Liver (tissue), 3 donors: ENCODE measurements at regions not wholly inside any gene's neighbourhood (a gene's known extent, or its start where the extent isn't known, plus 50 kb on each side); places are given as distances from the start of the nearest gene placed in this dataset.

Experiments
- ATF3 ChIP-seq: IDR thresholded peaks from 2 replicates; pipeline ENCODE4 v1.6.1; 2016; ENCODE audit warnings: antibody characterized with exemption
- CTCF ChIP-seq: fragments of 150-350 bp; IDR thresholded peaks from 2 replicates; pipeline ENCODE4 v1.5.1; 2017; ENCODE audit warnings: improper control_type of control experiment, low read depth, low read length; ENCODE audit not compliant: missing input control
- EGR1 ChIP-seq, 2 donors: IDR thresholded peaks; 2 replicates each; pipeline ENCODE4 v1.6.1; 2016 to 2018; ENCODE audit warnings: antibody characterized with exemption in 2 of 2, low read depth in 2 of 2
- FOXA1 ChIP-seq: IDR thresholded peaks from 2 replicates; pipeline ENCODE4 v1.6.1; 2016; ENCODE audit warnings: antibody characterized with exemption
- GABPA ChIP-seq, 2 donors: IDR thresholded peaks in 1 of 2; conservative IDR thresholded peaks in 1 of 2; 2 replicates each; pipeline ENCODE4 v1.6.1; 2016; ENCODE audit warnings: antibody characterized with exemption in 2 of 2, mild to moderate bottlenecking in 1 of 2, moderate library complexity in 1 of 2
- HNF4G ChIP-seq: IDR thresholded peaks from 2 replicates; pipeline ENCODE4 v1.6.1; 2016; ENCODE audit warnings: antibody characterized with exemption
- JUND ChIP-seq, 2 donors: IDR thresholded peaks; 2 replicates each; pipeline ENCODE4 v1.6.1; 2016; ENCODE audit warnings: antibody characterized with exemption in 2 of 2
- MAX ChIP-seq: IDR thresholded peaks from 2 replicates; pipeline ENCODE4 v1.6.1; 2016; ENCODE audit warnings: antibody characterized with exemption
- RAD21 ChIP-seq, 2 donors: IDR thresholded peaks; 2 replicates each; pipeline ENCODE4 v1.6.1; 2016; ENCODE audit warnings: antibody characterized with exemption in 2 of 2, mild to moderate bottlenecking in 2 of 2
- SP1 ChIP-seq: IDR thresholded peaks from 2 replicates; pipeline ENCODE4 v1.6.1; 2018; ENCODE audit warnings: antibody characterized with exemption, mild to moderate bottlenecking
- TAF1 ChIP-seq: conservative IDR thresholded peaks from 2 replicates; pipeline ENCODE4 v1.6.1; 2016; ENCODE audit warnings: antibody characterized with exemption, mild to moderate bottlenecking
- YY1 ChIP-seq: IDR thresholded peaks from 2 replicates; pipeline ENCODE4 v1.6.1; 2016; ENCODE audit warnings: antibody characterized with exemption, mild to moderate bottlenecking
- ZBTB33 ChIP-seq: IDR thresholded peaks from 2 replicates; pipeline ENCODE4 v1.6.1; 2016; ENCODE audit warnings: antibody characterized with exemption
- TF ChIP-seq, protein P1 (sequence below): IDR thresholded peaks from 2 replicates; pipeline ENCODE4 v1.6.1; 2016; ENCODE audit warnings: antibody characterized with exemption, mild to moderate bottlenecking
- donor health status: healthy.
- donor health status: healthy.

GRCh38 chr14:97887690-97888089, 1090.5 kb downstream of the VRK1 start:
- TF ChIP-seq CTCF (no peak), ATF3 (no peak), TAF1 (no peak), SP1 (no peak), RAD21 (IDR thresholded peaks at IDR 0.05) (no peak), ZBTB33 (no peak), GABPA (IDR thresholded peaks at IDR 0.05 in 1 of 2, conservative IDR thresholded peaks at IDR 0.05 in 1 of 2) (no peak), JUND (IDR thresholded peaks at IDR 0.05) (no peak), HNF4G (no peak), EGR1 (IDR thresholded peaks at IDR 0.05; ENCODE audit: low read depth in 2 of 2) (no peak), MAX (no peak), YY1 (no peak), FOXA1 (no peak)
- TF ChIP-seq, protein P1, sequence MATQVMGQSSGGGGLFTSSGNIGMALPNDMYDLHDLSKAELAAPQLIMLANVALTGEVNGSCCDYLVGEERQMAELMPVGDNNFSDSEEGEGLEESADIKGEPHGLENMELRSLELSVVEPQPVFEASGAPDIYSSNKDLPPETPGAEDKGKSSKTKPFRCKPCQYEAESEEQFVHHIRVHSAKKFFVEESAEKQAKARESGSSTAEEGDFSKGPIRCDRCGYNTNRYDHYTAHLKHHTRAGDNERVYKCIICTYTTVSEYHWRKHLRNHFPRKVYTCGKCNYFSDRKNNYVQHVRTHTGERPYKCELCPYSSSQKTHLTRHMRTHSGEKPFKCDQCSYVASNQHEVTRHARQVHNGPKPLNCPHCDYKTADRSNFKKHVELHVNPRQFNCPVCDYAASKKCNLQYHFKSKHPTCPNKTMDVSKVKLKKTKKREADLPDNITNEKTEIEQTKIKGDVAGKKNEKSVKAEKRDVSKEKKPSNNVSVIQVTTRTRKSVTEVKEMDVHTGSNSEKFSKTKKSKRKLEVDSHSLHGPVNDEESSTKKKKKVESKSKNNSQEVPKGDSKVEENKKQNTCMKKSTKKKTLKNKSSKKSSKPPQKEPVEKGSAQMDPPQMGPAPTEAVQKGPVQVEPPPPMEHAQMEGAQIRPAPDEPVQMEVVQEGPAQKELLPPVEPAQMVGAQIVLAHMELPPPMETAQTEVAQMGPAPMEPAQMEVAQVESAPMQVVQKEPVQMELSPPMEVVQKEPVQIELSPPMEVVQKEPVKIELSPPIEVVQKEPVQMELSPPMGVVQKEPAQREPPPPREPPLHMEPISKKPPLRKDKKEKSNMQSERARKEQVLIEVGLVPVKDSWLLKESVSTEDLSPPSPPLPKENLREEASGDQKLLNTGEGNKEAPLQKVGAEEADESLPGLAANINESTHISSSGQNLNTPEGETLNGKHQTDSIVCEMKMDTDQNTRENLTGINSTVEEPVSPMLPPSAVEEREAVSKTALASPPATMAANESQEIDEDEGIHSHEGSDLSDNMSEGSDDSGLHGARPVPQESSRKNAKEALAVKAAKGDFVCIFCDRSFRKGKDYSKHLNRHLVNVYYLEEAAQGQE = no peak
